HG03442 (cell line): ENCODE measurements at regions not wholly inside any gene's neighbourhood (a gene's known extent, or its start where the extent isn't known, plus 50 kb on each side); places are given as distances from the start of the nearest gene placed in this dataset.

Experiments
- ATAC-seq: cut with Tn5 transposase; IDR thresholded peaks from one replicate; pipeline ENCODE4 v1.9.1; 2021; ENCODE audit warnings: mild to moderate bottlenecking, moderate library complexity; ENCODE audit not compliant: unreplicated experiment

GRCh38 chr15:95832668-95833067 is 497.8 kb upstream of the NR2F2 start:
- ATAC-seq = no peak

GRCh38 chr15:95834028-95834804 is 496.3 kb upstream of the NR2F2 start:
- ATAC-seq = no peak

- ATAC-seq = no peak
Observed at GRCh38 chr15:95836536-95836935, 494.0 kb upstream of the NR2F2 start.

DNA sequence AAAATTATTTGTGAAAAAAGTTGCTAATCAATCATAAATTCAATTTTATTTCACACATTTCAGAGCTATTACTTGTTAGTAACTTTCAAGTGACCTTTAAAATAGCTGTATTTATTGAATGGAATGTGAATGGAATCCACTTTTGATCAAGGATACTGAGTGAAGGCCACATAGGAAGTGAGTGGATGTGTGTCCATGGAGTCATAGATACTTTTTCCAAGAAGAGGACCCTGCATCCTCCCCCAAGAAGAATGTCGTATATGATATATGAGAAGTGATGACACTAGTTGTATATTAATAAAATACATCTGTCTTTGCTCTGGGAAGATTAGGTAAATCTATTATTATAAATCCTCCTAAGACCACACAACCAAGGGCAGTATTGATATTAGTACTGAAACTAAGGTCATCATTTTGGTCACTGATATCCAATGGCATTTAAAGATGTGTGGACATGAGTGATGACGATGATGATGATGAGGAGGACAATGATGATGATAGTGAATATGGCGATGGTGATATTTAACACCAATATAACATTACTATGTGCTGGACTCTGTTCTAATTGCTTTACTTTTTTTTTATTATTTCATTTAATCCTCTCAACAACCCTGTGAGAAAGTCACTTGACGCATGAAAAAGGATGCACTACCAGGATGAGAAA is 493.0 kb upstream of the NR2F2 start:
- ATAC-seq = no peak

DNA sequence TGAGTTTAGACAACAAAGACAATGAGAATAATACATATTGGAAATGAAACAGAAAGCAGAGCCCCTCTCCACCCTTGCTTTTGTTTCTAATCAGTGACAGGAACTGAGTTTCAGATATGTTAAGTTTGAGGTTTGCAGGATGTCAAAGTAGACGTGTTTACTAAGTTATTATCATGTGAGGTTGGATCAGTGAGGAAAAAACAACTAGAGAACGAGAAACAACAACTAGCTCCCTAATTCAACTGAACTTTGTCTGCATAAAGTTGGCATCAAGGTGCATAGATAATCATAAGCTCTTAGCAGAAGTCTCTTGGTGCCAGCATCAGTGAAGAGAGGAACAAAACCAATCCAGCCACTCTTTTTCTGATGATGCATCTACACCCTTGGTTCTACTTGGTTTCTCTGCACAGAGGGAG is 491.1 kb upstream of the NR2F2 start:
- ATAC-seq = peak; percentile 75

DNA sequence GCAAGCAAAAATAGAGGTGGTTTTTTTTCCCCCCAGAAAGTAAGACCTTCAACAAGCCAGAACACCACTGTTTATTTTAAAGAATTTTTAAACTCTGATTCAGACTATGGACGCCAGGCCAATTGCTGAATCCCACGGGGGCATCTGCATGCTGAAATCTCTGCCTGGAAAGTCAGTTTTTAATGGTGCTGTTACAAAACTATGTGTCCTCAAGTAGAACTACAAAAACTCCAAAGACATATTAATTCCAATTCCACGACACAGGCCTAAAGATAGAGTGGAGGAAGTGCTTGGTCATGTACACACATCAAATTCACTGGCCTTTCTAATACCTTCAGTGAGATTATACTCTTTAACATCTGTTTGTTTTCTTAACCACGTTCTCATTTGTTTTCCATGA is 490.5 kb upstream of the NR2F2 start:
- no peak for ATAC-seq

GRCh38 chr15:95840855-95841254 is 489.6 kb upstream of the NR2F2 start:
- ATAC-seq = no peak

GRCh38 chr15:95842576-95842975 is 487.9 kb upstream of the NR2F2 start:
- no peak for ATAC-seq

- no peak for ATAC-seq
Observed at GRCh38 chr15:95843241-95843910, 487.1 kb upstream of the NR2F2 start.

- peak; percentile 10 for ATAC-seq
Observed at GRCh38 chr15:95845862-95846515, 484.5 kb upstream of the NR2F2 start.

DNA sequence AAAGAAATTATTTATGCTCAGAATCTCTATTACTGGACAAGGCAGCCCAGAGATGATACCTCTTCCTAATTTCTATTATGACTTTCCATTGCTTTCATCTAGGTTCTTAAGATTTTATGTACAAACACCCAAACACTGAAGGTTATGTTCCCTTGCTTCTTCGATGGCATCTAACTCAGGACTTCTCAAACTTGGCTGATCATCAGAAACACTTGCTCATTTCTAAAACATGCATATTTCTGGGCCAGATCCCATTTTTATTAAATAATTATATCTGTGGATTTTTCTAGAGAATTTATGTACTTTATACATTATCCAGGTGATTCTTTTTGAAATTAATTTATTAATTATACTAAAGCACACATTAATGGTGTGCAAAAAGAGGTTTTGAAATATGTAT is 482.4 kb upstream of the NR2F2 start:
- no peak for ATAC-seq

DNA sequence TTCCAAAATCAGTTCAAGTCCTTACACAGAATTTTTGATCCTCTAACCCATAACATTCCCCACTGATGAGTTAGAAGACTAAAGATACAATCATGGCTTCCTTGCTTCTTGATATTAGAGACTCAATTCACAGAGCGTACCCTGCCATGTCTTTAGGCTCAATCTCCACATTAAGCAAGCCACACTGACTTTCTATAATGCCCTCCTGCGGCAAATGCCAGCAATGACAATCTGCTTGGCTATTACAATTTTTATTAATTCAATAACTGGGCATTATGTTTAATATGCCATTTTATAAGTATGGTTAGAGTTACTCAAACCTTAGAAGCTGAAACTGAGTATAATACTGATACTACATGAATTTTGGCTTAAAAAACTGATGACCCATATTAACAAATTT is 479.7 kb upstream of the NR2F2 start:
- no peak for ATAC-seq

DNA sequence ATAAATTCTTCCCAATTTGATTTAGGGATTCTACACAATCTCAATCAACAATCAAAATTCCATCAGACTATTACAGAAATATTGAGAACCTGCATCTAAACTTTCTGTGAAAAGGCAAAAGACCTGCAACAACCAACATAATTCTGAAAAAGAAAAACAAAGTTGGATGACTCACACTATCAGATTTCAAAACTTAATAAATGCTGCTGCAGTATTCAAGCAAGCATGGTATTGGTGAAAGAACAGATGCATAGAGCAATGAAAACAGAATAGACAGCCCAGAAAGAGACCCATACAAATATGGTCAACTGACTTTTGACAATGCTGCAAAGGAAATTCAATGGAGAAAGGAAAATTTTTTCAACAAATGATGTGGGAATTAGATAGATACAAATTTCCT is 477.1 kb upstream of the NR2F2 start:
- no peak for ATAC-seq

DNA sequence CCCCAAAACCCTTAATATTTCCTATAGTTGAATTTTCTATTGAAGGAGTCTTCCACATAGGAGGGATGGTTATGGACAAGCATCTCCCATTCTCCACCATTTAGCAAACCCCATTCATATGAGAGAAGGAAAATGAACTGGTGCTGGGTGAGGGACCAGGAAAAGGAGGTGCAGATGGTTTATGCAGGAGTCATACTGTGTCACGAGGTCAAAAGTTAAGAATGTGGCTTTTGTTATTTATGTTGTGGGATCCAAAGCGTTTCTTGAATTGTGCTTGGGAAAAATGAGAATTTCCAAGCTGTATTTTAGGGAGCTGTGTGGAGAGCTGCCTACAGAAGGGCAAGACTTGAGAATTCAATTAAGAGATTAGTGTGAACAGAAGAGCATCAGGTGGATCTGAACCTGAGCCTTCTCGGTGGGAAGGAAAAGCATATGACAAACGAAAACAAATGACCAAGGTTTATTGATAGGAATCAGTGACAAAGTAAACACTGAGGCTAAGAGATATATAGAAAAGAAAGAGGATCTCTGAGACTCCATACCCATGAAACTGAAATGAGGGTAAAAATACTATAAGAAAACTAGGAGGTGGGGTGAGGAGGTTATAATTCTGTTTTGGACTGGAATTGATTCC is 473.3 kb upstream of the NR2F2 start:
- ATAC-seq = no peak

DNA sequence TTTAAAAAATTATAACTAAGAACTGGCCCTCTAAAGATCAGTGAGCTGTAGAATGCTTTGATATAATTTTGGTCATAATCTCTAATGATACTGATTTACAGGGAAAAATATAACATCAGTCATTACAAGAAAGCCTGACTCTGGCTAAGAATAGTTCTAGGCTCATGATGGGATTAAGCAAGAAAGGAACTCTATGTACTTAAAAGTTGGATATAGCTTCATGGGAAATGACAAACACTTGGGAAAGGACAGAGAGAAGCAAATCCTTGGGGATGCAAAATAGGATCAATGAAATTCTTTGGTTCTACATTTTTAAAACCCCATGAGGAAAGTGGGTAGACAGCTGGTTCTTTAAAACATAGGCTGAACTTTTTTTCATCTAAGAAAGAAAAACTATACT is 472.7 kb upstream of the NR2F2 start:
- ATAC-seq = no peak

- ATAC-seq = no peak
Observed at GRCh38 chr15:95860406-95860805, 470.1 kb upstream of the NR2F2 start.

DNA sequence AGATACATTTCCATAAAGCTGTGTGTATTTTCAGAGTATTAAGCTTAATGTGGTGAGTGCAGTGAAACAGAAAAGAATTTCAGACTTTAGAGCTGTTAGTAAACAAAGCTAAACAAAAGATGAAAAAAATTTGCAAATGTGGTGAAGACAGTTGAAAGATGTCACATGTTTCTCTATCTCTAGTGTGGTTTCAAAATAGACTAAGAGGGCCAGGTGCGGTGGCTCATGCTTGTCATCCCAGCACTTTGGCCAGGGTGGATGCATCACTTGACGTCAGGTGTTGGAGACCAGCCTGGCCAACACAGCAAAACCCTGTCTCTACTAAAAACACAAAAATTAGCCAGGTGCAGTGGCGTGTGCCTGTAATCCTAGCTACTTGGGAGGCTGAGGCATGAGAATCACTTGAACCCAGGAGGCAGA is 466.0 kb upstream of the NR2F2 start:
- ATAC-seq = peak; percentile 64

GRCh38 chr15:95865330-95865739 is 465.2 kb upstream of the NR2F2 start:
- ATAC-seq = no peak

GRCh38 chr15:95866711-95867440 is 463.6 kb upstream of the NR2F2 start:
- no peak for ATAC-seq

- ATAC-seq = no peak
Observed at GRCh38 chr15:95868450-95868849, 462.1 kb upstream of the NR2F2 start.
